ENCODE measurements at regions not wholly inside any gene's neighbourhood (a gene's known extent, or its start where the extent isn't known, plus 50 kb on each side); places are given as distances from the start of the nearest gene placed in this dataset.

GRCh38 chr17:53168413-53168812 is 654.3 kb upstream of the KIF2B start:
- DNase-seq, result no peak
- no peak for TF ChIP-seq CTCF (IDR thresholded peaks at IDR 0.05)
- Mint-ChIP-seq H3K27me3 (ENCODE audit: low read depth in 3 of 3) (no peaks in the 10 kb centered on the region), H3K36me3 (no peaks in the 10 kb centered on the region), H3K4me3 (no peak overlapping the region), H3K4me1 (no peaks in the 10 kb centered on the region), H3K27ac (no peak overlapping the region), H3K9me3 (peaks cover 0 to 5% (median 0%) of the 10 kb centered on the region in 7 donors)
- WGBS (ENCODE audit: insufficient coverage), result no CpG with 5 or more reads among the region's 1 CpG
- intact Hi-C loops (cut with micrococcal nuclease), result no loop called here
- no peaks in the 10 kb centered on the region for H4K20me1 ChIP-seq (ENCODE audit: insufficient read depth, low read length)
- no peak overlapping the region for H3K4me2 ChIP-seq (replicated peaks; ENCODE audit: extremely low read depth, low read length, poor library complexity, severe bottlenecking)
- no peaks in the 10 kb centered on the region for H3K4me1 ChIP-seq (ENCODE audit: control insufficient read depth in 1 of 2, insufficient read depth in 2 of 2, low read length in 2 of 2)
- H3K27me3 ChIP-seq (ENCODE audit: control insufficient read depth in 2 of 2, insufficient read depth in 2 of 2, low read length in 2 of 2), result no peaks in the 10 kb centered on the region
- H3K27ac ChIP-seq (ENCODE audit: low read depth in 1 of 2, low read length in 2 of 2), result no peak overlapping the region
- no peak overlapping the region for H3K4me3 ChIP-seq (replicated peaks in 1 of 3; ENCODE audit: low read depth in 2 of 3, low read length in 3 of 3)
- H2AFZ ChIP-seq (ENCODE audit: insufficient read depth, low read depth, low read length, poor library complexity, severe bottlenecking), result no peak overlapping the region
- no peaks in the 10 kb centered on the region for H3K36me3 ChIP-seq (replicated peaks in 1 of 2; ENCODE audit: control insufficient read depth in 1 of 2, insufficient read depth in 2 of 2, low read length in 2 of 2)
- no peaks in the 10 kb centered on the region for H3K79me2 ChIP-seq (ENCODE audit: insufficient read depth, low read length)
- H3K9ac ChIP-seq (ENCODE audit: insufficient read depth, low read length, poor library complexity, severe bottlenecking), result no peak overlapping the region
- peaks cover 0 to 5% of the 10 kb centered on the region in 2 donors for H3K9me3 ChIP-seq (replicated peaks in 1 of 2; ENCODE audit: control insufficient read depth in 1 of 2, insufficient read depth in 1 of 2, low read length in 2 of 2)

GRCh38 chr17:53166731-53167130 is 656.0 kb upstream of the KIF2B start:
- H3K4me1 ChIP-seq (ENCODE audit: control insufficient read depth in 1 of 2, insufficient read depth in 2 of 2, low read length in 2 of 2), result no peaks in the 10 kb centered on the region
- H3K9me3 ChIP-seq (replicated peaks in 1 of 2; ENCODE audit: control insufficient read depth in 1 of 2, insufficient read depth in 1 of 2, low read length in 2 of 2), result peaks cover 0 to 5% of the 10 kb centered on the region in 2 donors
- no peak overlapping the region for H3K4me3 Mint-ChIP-seq
- H3K9ac ChIP-seq (ENCODE audit: insufficient read depth, low read length, poor library complexity, severe bottlenecking), result no peak overlapping the region
- no CpG with 5 or more reads among the region's 1 CpG for WGBS (ENCODE audit: insufficient coverage)
- H3K36me3 ChIP-seq (replicated peaks in 1 of 2; ENCODE audit: control insufficient read depth in 1 of 2, insufficient read depth in 2 of 2, low read length in 2 of 2), result no peaks in the 10 kb centered on the region
- H3K4me1 Mint-ChIP-seq, result no peaks in the 10 kb centered on the region
- no peak overlapping the region for H3K4me3 ChIP-seq (replicated peaks in 1 of 3; ENCODE audit: low read depth in 2 of 3, low read length in 3 of 3)
- no peak overlapping the region for H3K4me2 ChIP-seq (replicated peaks; ENCODE audit: extremely low read depth, low read length, poor library complexity, severe bottlenecking)
- H3K27ac ChIP-seq (ENCODE audit: low read depth in 1 of 2, low read length in 2 of 2), result no peak overlapping the region
- H3K27me3 ChIP-seq (ENCODE audit: control insufficient read depth in 2 of 2, insufficient read depth in 2 of 2, low read length in 2 of 2), result no peaks in the 10 kb centered on the region
- H3K36me3 Mint-ChIP-seq, result no peaks in the 10 kb centered on the region
- H3K9me3 Mint-ChIP-seq, result peaks cover 0 to 5% (median 0%) of the 10 kb centered on the region in 7 donors
- H4K20me1 ChIP-seq (ENCODE audit: insufficient read depth, low read length), result no peaks in the 10 kb centered on the region
- no peaks in the 10 kb centered on the region for H3K79me2 ChIP-seq (ENCODE audit: insufficient read depth, low read length)
- no peaks in the 10 kb centered on the region for H3K27me3 Mint-ChIP-seq (ENCODE audit: low read depth in 3 of 3)
- no peak overlapping the region for H3K27ac Mint-ChIP-seq
- no peak overlapping the region for H2AFZ ChIP-seq (ENCODE audit: insufficient read depth, low read depth, low read length, poor library complexity, severe bottlenecking)
- no peak for TF ChIP-seq CTCF (IDR thresholded peaks at IDR 0.05)
- no peak for DNase-seq
- intact Hi-C loops (cut with micrococcal nuclease), result no loop called here
